Panc1 (cell line): ENCODE measurements at regions not wholly inside any gene's neighbourhood (a gene's known extent, or its start where the extent isn't known, plus 50 kb on each side); places are given as distances from the start of the nearest gene placed in this dataset.

Source experiments
- CTCF ChIP-seq: fragments of 450-650 bp; IDR thresholded peaks from 2 replicates; pipeline ENCODE4 v1.5.1; 2017; ENCODE audit warnings: mild to moderate bottlenecking
- POLR2AphosphoS5 ChIP-seq: IDR thresholded peaks from 2 replicates; pipeline ENCODE4 v1.6.1; 2012; ENCODE audit warnings: mild to moderate bottlenecking, low read depth, low read length, moderate library complexity

GRCh38 chr1:115440733-115441132, 102.7 kb upstream of the NGF start:
- TF ChIP-seq CTCF (no peak), POLR2AphosphoS5 (no peak)
